GM18907 (cell line): ENCODE measurements at regions not wholly inside any gene's neighbourhood (a gene's known extent, or its start where the extent isn't known, plus 50 kb on each side); places are given as distances from the start of the nearest gene placed in this dataset.

Experiments used
- ATAC-seq: cut with Tn5 transposase; IDR thresholded peaks from one replicate; pipeline ENCODE4 v1.9.1; 2021; ENCODE audit warnings: mild to moderate bottlenecking, moderate library complexity; ENCODE audit not compliant: unreplicated experiment

- ATAC-seq, result no peak
These were observed 141.5 kb upstream of the UMPS start for GRCh38 chr3:124588794-124589193.

- no peak for ATAC-seq
These were observed 138.6 kb upstream of the UMPS start for GRCh38 chr3:124591699-124592098.

- peak; percentile 66 for ATAC-seq
These were observed 137.4 kb upstream of the UMPS start for GRCh38 chr3:124592658-124593441.

- ATAC-seq, result no peak
These were observed 136.8 kb upstream of the UMPS start for GRCh38 chr3:124593442-124593829.

GRCh38 chr3:124594581-124594980 is 135.7 kb upstream of the UMPS start:
- ATAC-seq, result no peak

GRCh38 chr3:124597273-124597672 is 133.0 kb upstream of the UMPS start:
- no peak for ATAC-seq

- ATAC-seq, result no peak
These were observed 132.3 kb upstream of the UMPS start for GRCh38 chr3:124597979-124598378.

- ATAC-seq, result no peak
These were observed 131.0 kb upstream of the UMPS start for GRCh38 chr3:124599147-124599765.

- ATAC-seq, result no peak
These were observed 130.2 kb upstream of the UMPS start for GRCh38 chr3:124599779-124600693.

GRCh38 chr3:124600765-124601164 is 129.5 kb upstream of the UMPS start:
- ATAC-seq, result no peak

- no peak for ATAC-seq
These were observed 129.1 kb upstream of the UMPS start for GRCh38 chr3:124601190-124601589.

- no peak for ATAC-seq
These were observed 127.1 kb upstream of the UMPS start for GRCh38 chr3:124602980-124603627.

GRCh38 chr3:124605781-124606579 is 124.3 kb upstream of the UMPS start:
- no peak for ATAC-seq

- no peak for ATAC-seq
These were observed 123.1 kb upstream of the UMPS start for GRCh38 chr3:124607163-124607562.

GRCh38 chr3:124609402-124609801 is 120.8 kb upstream of the UMPS start:
- ATAC-seq, result no peak

- no peak for ATAC-seq
These were observed 120.1 kb upstream of the UMPS start for GRCh38 chr3:124610130-124610529.

GRCh38 chr3:124611520-124611919 is 118.7 kb upstream of the UMPS start:
- no peak for ATAC-seq

GRCh38 chr3:124615896-124616543 is 114.2 kb upstream of the UMPS start:
- no peak for ATAC-seq

GRCh38 chr3:124617177-124617576 is 113.1 kb upstream of the UMPS start:
- ATAC-seq, result no peak
